ENCODE measurements at regions not wholly inside any gene's neighbourhood (a gene's known extent, or its start where the extent isn't known, plus 50 kb on each side); places are given as distances from the start of the nearest gene placed in this dataset.

DNA sequence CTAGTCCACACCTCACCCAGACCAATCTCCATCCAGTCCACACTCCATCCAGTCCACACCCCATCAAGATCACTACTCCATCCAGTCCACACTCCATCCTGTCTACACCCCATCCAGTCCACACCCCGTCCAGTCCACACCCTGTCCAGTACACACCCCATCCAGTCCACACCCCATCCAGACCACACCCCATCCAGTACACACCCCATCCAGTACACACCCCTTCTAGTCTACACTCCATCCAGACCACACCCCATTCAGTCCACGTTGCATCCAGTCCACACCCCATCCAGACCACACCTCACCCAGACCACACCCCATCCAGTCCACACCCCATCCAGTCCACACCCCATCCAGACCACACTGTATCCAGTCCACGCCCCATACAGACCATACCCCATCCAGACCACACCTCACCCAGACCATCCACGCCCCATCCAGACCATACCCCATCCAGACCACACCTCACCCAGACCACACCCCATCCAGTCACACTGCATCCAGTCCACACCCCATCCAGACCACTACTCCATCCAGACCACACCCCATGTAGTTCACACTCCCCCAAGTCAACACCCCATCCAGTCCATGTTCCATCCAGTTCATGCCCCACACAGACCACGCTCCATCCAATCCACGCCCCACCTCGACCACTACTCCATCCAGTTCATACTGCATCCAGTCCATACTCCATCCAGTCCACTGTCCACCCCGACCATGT is 116.6 kb upstream of the RTL1 start:
- TF ChIP-seq, protein P1, sequence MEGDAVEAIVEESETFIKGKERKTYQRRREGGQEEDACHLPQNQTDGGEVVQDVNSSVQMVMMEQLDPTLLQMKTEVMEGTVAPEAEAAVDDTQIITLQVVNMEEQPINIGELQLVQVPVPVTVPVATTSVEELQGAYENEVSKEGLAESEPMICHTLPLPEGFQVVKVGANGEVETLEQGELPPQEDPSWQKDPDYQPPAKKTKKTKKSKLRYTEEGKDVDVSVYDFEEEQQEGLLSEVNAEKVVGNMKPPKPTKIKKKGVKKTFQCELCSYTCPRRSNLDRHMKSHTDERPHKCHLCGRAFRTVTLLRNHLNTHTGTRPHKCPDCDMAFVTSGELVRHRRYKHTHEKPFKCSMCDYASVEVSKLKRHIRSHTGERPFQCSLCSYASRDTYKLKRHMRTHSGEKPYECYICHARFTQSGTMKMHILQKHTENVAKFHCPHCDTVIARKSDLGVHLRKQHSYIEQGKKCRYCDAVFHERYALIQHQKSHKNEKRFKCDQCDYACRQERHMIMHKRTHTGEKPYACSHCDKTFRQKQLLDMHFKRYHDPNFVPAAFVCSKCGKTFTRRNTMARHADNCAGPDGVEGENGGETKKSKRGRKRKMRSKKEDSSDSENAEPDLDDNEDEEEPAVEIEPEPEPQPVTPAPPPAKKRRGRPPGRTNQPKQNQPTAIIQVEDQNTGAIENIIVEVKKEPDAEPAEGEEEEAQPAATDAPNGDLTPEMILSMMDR (IDR thresholded peaks at IDR 0.05) = no peak
- TF ChIP-seq POLR2A (IDR thresholded peaks at IDR 0.05) = no peak
- TF ChIP-seq POLR2AphosphoS5 (IDR thresholded peaks at IDR 0.05; ENCODE audit: insufficient read depth in 1 of 2, low read depth in 1 of 2) = no peak

Data from vagina (tissue), 2 donors.